ENCODE measurements at regions not wholly inside any gene's neighbourhood (a gene's known extent, or its start where the extent isn't known, plus 50 kb on each side); places are given as distances from the start of the nearest gene placed in this dataset.

DNA sequence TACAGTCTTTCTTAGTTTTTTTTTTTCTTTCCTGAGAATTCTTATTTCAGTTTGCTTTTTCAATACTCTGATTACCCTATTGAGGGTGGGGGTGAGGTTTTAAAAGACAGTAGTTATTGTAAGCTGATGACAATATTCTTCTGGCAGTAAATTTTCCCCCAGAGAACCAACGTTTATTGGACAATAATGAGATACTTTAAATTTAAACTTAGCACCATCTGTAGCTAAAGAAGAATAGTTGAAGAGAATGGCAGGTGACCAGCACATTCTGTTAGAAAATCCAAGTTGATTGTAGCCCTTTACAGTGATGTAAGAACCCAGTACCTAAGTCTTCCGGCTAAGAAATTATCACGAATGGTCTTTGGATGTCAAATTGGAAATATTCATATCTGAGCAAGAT lies 364.6 kb upstream of the LYPLAL1 start:
- 61% methylated on average over 3 of the region's 3 CpGs for WGBS
- no peak overlapping the region for H3K27ac ChIP-seq
- TF ChIP-seq POLR2A (IDR thresholded peaks at IDR 0.05): no peak
- no peak for TF ChIP-seq POLR2AphosphoS5 (IDR thresholded peaks at IDR 0.05)
- TF ChIP-seq, protein P1, sequence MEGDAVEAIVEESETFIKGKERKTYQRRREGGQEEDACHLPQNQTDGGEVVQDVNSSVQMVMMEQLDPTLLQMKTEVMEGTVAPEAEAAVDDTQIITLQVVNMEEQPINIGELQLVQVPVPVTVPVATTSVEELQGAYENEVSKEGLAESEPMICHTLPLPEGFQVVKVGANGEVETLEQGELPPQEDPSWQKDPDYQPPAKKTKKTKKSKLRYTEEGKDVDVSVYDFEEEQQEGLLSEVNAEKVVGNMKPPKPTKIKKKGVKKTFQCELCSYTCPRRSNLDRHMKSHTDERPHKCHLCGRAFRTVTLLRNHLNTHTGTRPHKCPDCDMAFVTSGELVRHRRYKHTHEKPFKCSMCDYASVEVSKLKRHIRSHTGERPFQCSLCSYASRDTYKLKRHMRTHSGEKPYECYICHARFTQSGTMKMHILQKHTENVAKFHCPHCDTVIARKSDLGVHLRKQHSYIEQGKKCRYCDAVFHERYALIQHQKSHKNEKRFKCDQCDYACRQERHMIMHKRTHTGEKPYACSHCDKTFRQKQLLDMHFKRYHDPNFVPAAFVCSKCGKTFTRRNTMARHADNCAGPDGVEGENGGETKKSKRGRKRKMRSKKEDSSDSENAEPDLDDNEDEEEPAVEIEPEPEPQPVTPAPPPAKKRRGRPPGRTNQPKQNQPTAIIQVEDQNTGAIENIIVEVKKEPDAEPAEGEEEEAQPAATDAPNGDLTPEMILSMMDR (IDR thresholded peaks at IDR 0.05): no peak
- no peaks in the 10 kb centered on the region for H3K9me3 ChIP-seq
- DNase-seq (ENCODE audit: low spot score): no peak
- no peak overlapping the region for H3K4me3 ChIP-seq
- no peaks in the 10 kb centered on the region for H3K27me3 ChIP-seq (replicated peaks; ENCODE audit: insufficient read depth)
- intact Hi-C loops (cut with DNase I): no loop called here
- no peaks in the 10 kb centered on the region for H3K36me3 ChIP-seq
- H3K4me1 ChIP-seq (replicated peaks): no peaks in the 10 kb centered on the region

DNA sequence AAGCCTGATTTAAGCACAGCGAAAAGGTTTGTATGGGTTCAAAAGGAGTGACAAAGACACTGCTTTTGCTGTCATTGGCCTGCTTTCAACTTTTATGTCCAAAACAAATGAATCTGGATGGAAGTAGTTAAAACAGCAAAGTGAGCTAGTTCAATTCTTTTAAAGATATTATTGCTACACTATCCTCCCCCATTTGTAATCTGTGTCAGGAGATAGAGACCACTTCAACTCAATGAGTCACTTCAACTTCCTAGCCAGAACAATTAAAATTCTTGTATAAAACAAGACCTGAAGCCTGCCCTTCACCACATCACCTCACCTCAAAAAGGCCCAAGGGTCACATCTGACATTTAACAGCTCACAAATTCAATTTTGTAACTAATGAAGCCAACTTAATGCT lies 364.1 kb upstream of the LYPLAL1 start:
- intact Hi-C loops (cut with DNase I): loop anchor here (10.0 kb wide), 1 partner anchor 445 kb away; no protein-coding TSS in a partner anchor
- TF ChIP-seq, protein P1 (IDR thresholded peaks at IDR 0.05): no peak
- TF ChIP-seq POLR2A (IDR thresholded peaks at IDR 0.05): no peak
- no peak for TF ChIP-seq POLR2AphosphoS5 (IDR thresholded peaks at IDR 0.05)
- no peaks in the 10 kb centered on the region for H3K36me3 ChIP-seq
- H3K4me3 ChIP-seq: no peak overlapping the region
- H3K4me1 ChIP-seq (replicated peaks): no peaks in the 10 kb centered on the region
- no peak overlapping the region for H3K27ac ChIP-seq
- 27% methylated on average over 1 of the region's 1 CpG for WGBS
- H3K27me3 ChIP-seq (replicated peaks; ENCODE audit: insufficient read depth): no peaks in the 10 kb centered on the region
- no peak for DNase-seq (ENCODE audit: low spot score)
- H3K9me3 ChIP-seq: no peaks in the 10 kb centered on the region

DNA sequence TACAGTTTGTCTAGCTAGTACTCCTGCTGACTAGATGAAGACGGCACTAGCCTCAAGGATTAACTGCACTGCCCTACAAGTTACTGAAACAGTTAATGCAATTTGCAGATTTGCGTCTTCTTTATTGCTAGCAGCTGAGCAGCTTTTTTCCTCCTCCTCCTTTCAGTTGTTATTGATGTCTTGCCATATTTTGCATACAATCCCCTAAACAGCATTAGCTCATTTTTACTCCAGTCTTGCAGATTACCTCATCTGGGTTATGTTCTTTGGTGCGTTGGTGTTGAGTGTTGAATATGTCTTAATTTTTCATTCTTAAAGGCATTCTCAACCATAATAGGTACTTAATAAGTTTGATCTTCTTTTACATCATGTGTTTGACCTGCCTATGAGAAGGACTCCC lies 363.4 kb upstream of the LYPLAL1 start:
- H3K4me1 ChIP-seq (replicated peaks): no peaks in the 10 kb centered on the region
- no peaks in the 10 kb centered on the region for H3K27me3 ChIP-seq (replicated peaks; ENCODE audit: insufficient read depth)
- intact Hi-C loops (cut with DNase I): loop anchor here (10.0 kb wide), 1 partner anchor 446 kb away; no protein-coding TSS in a partner anchor
- H3K9me3 ChIP-seq: no peaks in the 10 kb centered on the region
- TF ChIP-seq POLR2A (IDR thresholded peaks at IDR 0.05) (no peak), POLR2AphosphoS5 (IDR thresholded peaks at IDR 0.05) (no peak)
- TF ChIP-seq, protein P1 (IDR thresholded peaks at IDR 0.05): no peak
- no peak for DNase-seq (ENCODE audit: low spot score)
- H3K36me3 ChIP-seq: no peaks in the 10 kb centered on the region
- no peak overlapping the region for H3K4me3 ChIP-seq
- no peak overlapping the region for H3K27ac ChIP-seq
- 75% methylated on average over 3 of the region's 3 CpGs for whole genome bisulfite sequencing

- TF ChIP-seq, protein P1 (IDR thresholded peaks at IDR 0.05): no peak
- no peak for TF ChIP-seq POLR2A (IDR thresholded peaks at IDR 0.05)
- no peak for TF ChIP-seq POLR2AphosphoS5 (IDR thresholded peaks at IDR 0.05)
- Histone ChIP-seq H3K27me3 (replicated peaks; ENCODE audit: insufficient read depth) (no peaks in the 10 kb centered on the region), H3K27ac (no peak overlapping the region), H3K4me3 (no peak overlapping the region), H3K36me3 (no peaks in the 10 kb centered on the region), H3K4me1 (replicated peaks) (no peaks in the 10 kb centered on the region), H3K9me3 (no peaks in the 10 kb centered on the region)
- intact Hi-C loops (cut with DNase I): loop anchor here (10.0 kb wide), 1 partner anchor 447 kb away; no protein-coding TSS in a partner anchor
- DNase-seq (ENCODE audit: low spot score): no peak
- 60% methylated on average over 1 of the region's 1 CpG for WGBS
Observed at GRCh38 chr1:218811497-218811896, 362.2 kb upstream of the LYPLAL1 start.

GRCh38 chr1:218812360-218812759 lies 361.3 kb upstream of the LYPLAL1 start:
- TF ChIP-seq POLR2AphosphoS5 (IDR thresholded peaks at IDR 0.05) (no peak), POLR2A (IDR thresholded peaks at IDR 0.05) (no peak)
- TF ChIP-seq, protein P1 (IDR thresholded peaks at IDR 0.05): no peak
- Histone ChIP-seq H3K27ac (no peak overlapping the region), H3K36me3 (no peaks in the 10 kb centered on the region)

More at GRCh38 chr1:218812360-218812759, 361.3 kb upstream of the LYPLAL1 start:
- WGBS: 83% methylated on average over 6 of the region's 6 CpGs
- H3K9me3 ChIP-seq: no peaks in the 10 kb centered on the region
- H3K4me1 ChIP-seq (replicated peaks): no peaks in the 10 kb centered on the region
- intact Hi-C loops (cut with DNase I): loop anchor here (10.0 kb wide), 1 partner anchor 448 kb away; no protein-coding TSS in a partner anchor
- no peak for DNase-seq (ENCODE audit: low spot score)
- H3K27me3 ChIP-seq (replicated peaks; ENCODE audit: insufficient read depth): no peaks in the 10 kb centered on the region
- no peak overlapping the region for H3K4me3 ChIP-seq
